ENCODE measurements at regions not wholly inside any gene's neighbourhood (a gene's known extent, or its start where the extent isn't known, plus 50 kb on each side); places are given as distances from the start of the nearest gene placed in this dataset.

GRCh38 chr4:108399610-108400265 is 220.6 kb upstream of the RPL34 start:
- Mint-ChIP-seq H3K4me1 (ENCODE audit: low read depth) (no peaks in the 10 kb centered on the region), H3K4me3 (ENCODE audit: unreplicated experiment) (no peak overlapping the region), H3K36me3 (ENCODE audit: low read depth) (no peaks in the 10 kb centered on the region), H3K27me3 (ENCODE audit: low read depth) (no peaks in the 10 kb centered on the region), H3K9me3 (ENCODE audit: low read depth) (no peaks in the 10 kb centered on the region), H3K27ac (ENCODE audit: unreplicated experiment) (no peak overlapping the region)
- no peak for DNase-seq (ENCODE audit: low spot score)
- TF ChIP-seq, protein P1, sequence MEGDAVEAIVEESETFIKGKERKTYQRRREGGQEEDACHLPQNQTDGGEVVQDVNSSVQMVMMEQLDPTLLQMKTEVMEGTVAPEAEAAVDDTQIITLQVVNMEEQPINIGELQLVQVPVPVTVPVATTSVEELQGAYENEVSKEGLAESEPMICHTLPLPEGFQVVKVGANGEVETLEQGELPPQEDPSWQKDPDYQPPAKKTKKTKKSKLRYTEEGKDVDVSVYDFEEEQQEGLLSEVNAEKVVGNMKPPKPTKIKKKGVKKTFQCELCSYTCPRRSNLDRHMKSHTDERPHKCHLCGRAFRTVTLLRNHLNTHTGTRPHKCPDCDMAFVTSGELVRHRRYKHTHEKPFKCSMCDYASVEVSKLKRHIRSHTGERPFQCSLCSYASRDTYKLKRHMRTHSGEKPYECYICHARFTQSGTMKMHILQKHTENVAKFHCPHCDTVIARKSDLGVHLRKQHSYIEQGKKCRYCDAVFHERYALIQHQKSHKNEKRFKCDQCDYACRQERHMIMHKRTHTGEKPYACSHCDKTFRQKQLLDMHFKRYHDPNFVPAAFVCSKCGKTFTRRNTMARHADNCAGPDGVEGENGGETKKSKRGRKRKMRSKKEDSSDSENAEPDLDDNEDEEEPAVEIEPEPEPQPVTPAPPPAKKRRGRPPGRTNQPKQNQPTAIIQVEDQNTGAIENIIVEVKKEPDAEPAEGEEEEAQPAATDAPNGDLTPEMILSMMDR (IDR thresholded peaks at IDR 0.05): no peak

DNA sequence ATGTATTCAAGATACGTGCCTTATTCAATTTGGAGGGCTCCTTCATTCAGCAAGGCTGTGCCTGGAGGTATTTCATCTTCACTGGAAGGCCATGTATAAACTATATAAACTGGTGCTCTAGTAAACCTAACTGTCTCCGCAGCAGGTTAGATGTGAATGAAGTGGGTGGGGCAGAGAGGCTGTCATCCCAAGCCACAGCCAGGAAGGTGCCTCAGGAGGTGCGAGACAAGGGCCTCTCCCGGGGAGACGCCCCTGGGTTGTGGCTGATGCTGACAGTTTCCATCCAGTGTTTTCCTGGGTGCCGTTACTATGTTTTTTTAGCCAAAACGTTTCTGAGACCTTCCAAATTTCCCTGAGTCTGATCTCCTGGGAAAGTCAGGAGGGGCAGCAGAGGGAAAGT is 221.5 kb upstream of the RPL34 start:
- Mint-ChIP-seq H3K27me3 (ENCODE audit: low read depth) (no peaks in the 10 kb centered on the region), H3K36me3 (ENCODE audit: low read depth) (no peaks in the 10 kb centered on the region), H3K27ac (ENCODE audit: unreplicated experiment) (no peak overlapping the region), H3K4me1 (ENCODE audit: low read depth) (no peaks in the 10 kb centered on the region), H3K4me3 (ENCODE audit: unreplicated experiment) (no peak overlapping the region), H3K9me3 (ENCODE audit: low read depth) (no peaks in the 10 kb centered on the region)
- TF ChIP-seq, protein P1 (IDR thresholded peaks at IDR 0.05): no peak
- DNase-seq (ENCODE audit: low spot score): no peak

GRCh38 chr4:108398316-108398715 is 222.1 kb upstream of the RPL34 start:
- TF ChIP-seq, protein P1 (IDR thresholded peaks at IDR 0.05): no peak
- Mint-ChIP-seq H3K4me1 (ENCODE audit: low read depth) (no peaks in the 10 kb centered on the region), H3K9me3 (ENCODE audit: low read depth) (no peaks in the 10 kb centered on the region), H3K27me3 (ENCODE audit: low read depth) (no peaks in the 10 kb centered on the region), H3K36me3 (ENCODE audit: low read depth) (no peaks in the 10 kb centered on the region), H3K27ac (ENCODE audit: unreplicated experiment) (no peak overlapping the region), H3K4me3 (ENCODE audit: unreplicated experiment) (no peak overlapping the region)
- no peak for DNase-seq (ENCODE audit: low spot score)

DNA sequence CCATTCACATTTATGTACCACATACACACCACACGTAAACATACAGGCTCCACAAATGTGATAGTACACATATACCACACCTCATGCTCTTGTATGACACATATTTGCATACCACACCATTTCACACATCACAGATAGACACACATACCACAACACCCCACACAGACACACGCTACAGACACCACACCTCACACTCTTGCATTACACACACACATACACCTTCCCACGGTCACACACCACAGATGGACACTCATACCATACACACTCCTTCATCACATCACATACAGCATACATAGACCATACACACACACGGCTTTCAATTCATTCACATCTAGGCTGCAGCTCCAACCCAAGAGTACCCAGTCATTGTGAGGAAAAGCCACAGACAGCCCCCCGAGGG is 222.5 kb upstream of the RPL34 start:
- H3K36me3 Mint-ChIP-seq (ENCODE audit: low read depth): no peaks in the 10 kb centered on the region
- H3K4me3 Mint-ChIP-seq (ENCODE audit: unreplicated experiment): no peak overlapping the region
- no peak for DNase-seq (ENCODE audit: low spot score)
- no peaks in the 10 kb centered on the region for H3K27me3 Mint-ChIP-seq (ENCODE audit: low read depth)
- H3K27ac Mint-ChIP-seq (ENCODE audit: unreplicated experiment): no peak overlapping the region
- no peaks in the 10 kb centered on the region for H3K9me3 Mint-ChIP-seq (ENCODE audit: low read depth)
- no peaks in the 10 kb centered on the region for H3K4me1 Mint-ChIP-seq (ENCODE audit: low read depth)
- TF ChIP-seq, protein P1 (IDR thresholded peaks at IDR 0.05): no peak

- Mint-ChIP-seq H3K27ac (ENCODE audit: unreplicated experiment) (no peak overlapping the region), H3K4me1 (ENCODE audit: low read depth) (no peaks in the 10 kb centered on the region), H3K4me3 (ENCODE audit: unreplicated experiment) (no peak overlapping the region), H3K9me3 (ENCODE audit: low read depth) (no peaks in the 10 kb centered on the region), H3K27me3 (ENCODE audit: low read depth) (no peaks in the 10 kb centered on the region), H3K36me3 (ENCODE audit: low read depth) (no peaks in the 10 kb centered on the region)
- no peak for DNase-seq (ENCODE audit: low spot score)
- TF ChIP-seq, protein P1 (IDR thresholded peaks at IDR 0.05): no peak
These were observed 223.4 kb upstream of the RPL34 start for GRCh38 chr4:108396900-108397497.

Data from chondrocyte (in vitro differentiated cells).